ENCODE measurements at regions not wholly inside any gene's neighbourhood (a gene's known extent, or its start where the extent isn't known, plus 50 kb on each side); places are given as distances from the start of the nearest gene placed in this dataset.

DNA sequence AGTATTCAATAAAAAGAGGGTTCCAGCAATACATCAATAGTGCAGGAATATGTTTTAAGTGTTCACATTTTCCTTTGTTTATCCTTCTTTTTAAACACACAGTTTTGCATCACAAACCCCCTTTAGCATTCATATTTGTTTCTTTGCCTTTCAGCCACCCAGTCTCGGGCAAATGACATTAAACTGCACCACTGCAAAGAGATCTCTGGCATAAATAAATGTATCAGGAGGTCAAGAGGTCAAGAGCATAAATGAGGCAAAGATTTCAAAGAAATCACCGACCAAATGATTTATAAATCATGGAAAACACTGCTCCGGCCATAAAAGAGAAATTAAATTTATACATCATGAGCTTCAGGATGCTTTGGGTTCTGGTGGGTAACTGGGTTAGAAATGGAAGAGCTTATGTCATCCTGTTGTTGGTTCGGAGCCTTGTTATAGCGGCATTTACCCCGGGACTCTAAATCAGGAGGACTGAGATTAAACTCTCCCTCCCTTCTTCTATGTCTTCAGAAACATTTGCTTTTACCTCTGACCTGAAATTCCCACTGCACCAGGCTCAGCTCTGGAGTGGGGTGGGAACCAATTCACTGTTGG lies 449.6 kb upstream of the CLINT1 start:
- TF ChIP-seq, protein P1, sequence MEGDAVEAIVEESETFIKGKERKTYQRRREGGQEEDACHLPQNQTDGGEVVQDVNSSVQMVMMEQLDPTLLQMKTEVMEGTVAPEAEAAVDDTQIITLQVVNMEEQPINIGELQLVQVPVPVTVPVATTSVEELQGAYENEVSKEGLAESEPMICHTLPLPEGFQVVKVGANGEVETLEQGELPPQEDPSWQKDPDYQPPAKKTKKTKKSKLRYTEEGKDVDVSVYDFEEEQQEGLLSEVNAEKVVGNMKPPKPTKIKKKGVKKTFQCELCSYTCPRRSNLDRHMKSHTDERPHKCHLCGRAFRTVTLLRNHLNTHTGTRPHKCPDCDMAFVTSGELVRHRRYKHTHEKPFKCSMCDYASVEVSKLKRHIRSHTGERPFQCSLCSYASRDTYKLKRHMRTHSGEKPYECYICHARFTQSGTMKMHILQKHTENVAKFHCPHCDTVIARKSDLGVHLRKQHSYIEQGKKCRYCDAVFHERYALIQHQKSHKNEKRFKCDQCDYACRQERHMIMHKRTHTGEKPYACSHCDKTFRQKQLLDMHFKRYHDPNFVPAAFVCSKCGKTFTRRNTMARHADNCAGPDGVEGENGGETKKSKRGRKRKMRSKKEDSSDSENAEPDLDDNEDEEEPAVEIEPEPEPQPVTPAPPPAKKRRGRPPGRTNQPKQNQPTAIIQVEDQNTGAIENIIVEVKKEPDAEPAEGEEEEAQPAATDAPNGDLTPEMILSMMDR (optimal IDR thresholded peaks at IDR 0.05 in 1 of 3, IDR thresholded peaks at IDR 0.05 in 1 of 3, conservative IDR thresholded peaks at IDR 0.05 in 1 of 3; ENCODE audit: extremely low read depth in 1 of 3, insufficient read depth in 2 of 3, low read length in 3 of 3): no peak
- no peak for TF ChIP-seq EZH2 (IDR thresholded peaks at IDR 0.05; ENCODE audit: low read length)

Measured in keratinocyte (primary cell).